Kidney (tissue), 13 donors: ENCODE measurements at regions not wholly inside any gene's neighbourhood (a gene's known extent, or its start where the extent isn't known, plus 50 kb on each side); places are given as distances from the start of the nearest gene placed in this dataset.

Experiments used
- DNase-seq, 5 donors: peaks; one replicate each; pipeline ENCODE4 v3.0.0-alpha.2; 2013 to 2020
- FAIRE-seq: peaks from 2 replicates; lab custom pipeline; 2012; peaks lifted over from hg19 to GRCh38; lab: Jason Lieb, UNC
- H3K27ac ChIP-seq, 2 donors: one replicate each; pipeline ENCODE4 v1.7.0; 2013; ENCODE audit warnings: low read depth in 2 of 2, low read length in 2 of 2, inconsistent platforms in 1 of 2
- H3K27me3 ChIP-seq: one replicate; pipeline ENCODE4 v1.7.1; 2013; ENCODE audit warnings: low read length, inconsistent platforms; ENCODE audit not compliant: control insufficient read depth, insufficient read depth
- H3K36me3 ChIP-seq, 3 donors: one replicate each; pipeline versions ENCODE4 v1.7.0 to v1.7.1; 2013; ENCODE audit warnings: low read length in 3 of 3, control low read depth in 1 of 3, inconsistent platforms in 1 of 3; ENCODE audit not compliant: insufficient read depth in 3 of 3, control insufficient read depth in 2 of 3
- H3K4me1 ChIP-seq, 3 donors: one replicate each; pipeline versions ENCODE4 v1.7.0 to v1.7.1; 2013; ENCODE audit warnings: low read length in 3 of 3, inconsistent platforms in 1 of 3, low read depth in 1 of 3; ENCODE audit not compliant: control insufficient read depth in 2 of 3, insufficient read depth in 2 of 3
- H3K4me3 ChIP-seq, 3 donors: one replicate each; pipeline versions ENCODE4 v1.7.0 to v1.8.1; 2013; ENCODE audit warnings: low read length in 3 of 3, control low read depth in 1 of 3, inconsistent platforms in 1 of 3
- H3K9ac ChIP-seq, 3 donors: one replicate each; pipeline versions ENCODE4 v1.7.0 to v1.7.1; 2013; ENCODE audit warnings: low read length in 3 of 3, control low read depth in 1 of 3, inconsistent platforms in 1 of 3
- H3K9me3 ChIP-seq, 3 donors: one replicate each; pipeline versions ENCODE4 v1.7.0 to v1.7.1; 2013; ENCODE audit warnings: low read length in 3 of 3, control low read depth in 1 of 3, inconsistent platforms in 1 of 3; ENCODE audit not compliant: control insufficient read depth in 2 of 3, insufficient read depth in 1 of 3
- CTCF ChIP-seq: IDR thresholded peaks from 3 replicates; pipeline ENCODE4 v1.5.1; 2012; ENCODE audit warnings: mild to moderate bottlenecking, moderate library complexity, borderline replicate concordance; ENCODE audit not compliant: insufficient read depth; ENCODE audit errors: extremely low read depth
- intact Hi-C: fragments of 100-400 bp; cut with DNase I; formaldehyde crosslinking; loops from one replicate; pipeline ENCODE4 v1.11.1; 2022
- donor health status: control.
- donor health status: control.
- donor health status: control.
- donor health status: control.
- donor health status: control.
- donor health status: DM: yes; HTN: yes; CAD: no.
- donor health status: Normal renal cell carcinoma (clear cell type).

- H3K27ac ChIP-seq, result no peak overlapping the region
- TF ChIP-seq CTCF, result no peak
- H3K4me1 ChIP-seq, result no peaks in the 10 kb centered on the region
- H3K27me3 ChIP-seq, result no peaks in the 10 kb centered on the region
- no peaks in the 10 kb centered on the region for H3K9me3 ChIP-seq
- no peaks in the 10 kb centered on the region for H3K36me3 ChIP-seq
- no peak overlapping the region for H3K4me3 ChIP-seq
- no peak for DNase-seq
- FAIRE-seq, result no peak
- intact Hi-C loops, result no loop called here
- H3K9ac ChIP-seq, result no peak overlapping the region
Measured at GRCh38 chr5:38681966-38682365, 125.5 kb upstream of the LIFR start.

GRCh38 chr5:38686658-38687057 is 130.2 kb upstream of the LIFR start:
- no peaks in the 10 kb centered on the region for H3K27me3 ChIP-seq
- H3K9ac ChIP-seq, result no peak overlapping the region
- H3K4me3 ChIP-seq, result no peak overlapping the region
- no peak overlapping the region for H3K27ac ChIP-seq
- FAIRE-seq, result no peak
- no peaks in the 10 kb centered on the region for H3K36me3 ChIP-seq
- no peaks in the 10 kb centered on the region for H3K4me1 ChIP-seq
- intact Hi-C loops, result no loop called here
- H3K9me3 ChIP-seq, result no peaks in the 10 kb centered on the region
- DNase-seq, result no peak
- no peak for TF ChIP-seq CTCF

DNA sequence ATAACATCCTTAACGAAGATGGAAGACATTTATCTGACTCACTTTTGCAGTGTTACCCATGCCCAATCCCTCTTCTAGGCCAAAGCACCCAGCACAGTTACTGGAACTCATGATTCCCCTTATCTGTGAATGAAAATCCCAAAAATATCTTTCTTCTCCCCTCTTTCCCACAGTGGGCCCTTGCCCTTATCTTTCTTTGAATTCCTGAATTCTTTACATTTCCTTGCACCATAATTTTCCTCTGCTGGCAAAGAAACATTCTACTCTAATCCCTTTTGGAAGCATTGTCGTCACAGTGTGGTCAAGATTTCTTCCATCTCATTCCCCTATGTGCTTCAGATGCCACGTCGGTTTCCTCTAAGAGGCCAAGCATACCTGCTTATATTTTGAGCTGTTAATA is 135.9 kb upstream of the LIFR start:
- no peak for FAIRE-seq

More for the DNA sequence above, 135.9 kb upstream of the LIFR start:
- H3K36me3 ChIP-seq, result no peaks in the 10 kb centered on the region
- H3K27me3 ChIP-seq, result no peaks in the 10 kb centered on the region
- no peaks in the 10 kb centered on the region for H3K9me3 ChIP-seq
- TF ChIP-seq CTCF, result no peak
- intact Hi-C loops, result no loop called here
- no peak overlapping the region for H3K27ac ChIP-seq
- DNase-seq, result no peak
- no peak overlapping the region for H3K9ac ChIP-seq
- H3K4me1 ChIP-seq, result no peaks in the 10 kb centered on the region
- no peak overlapping the region for H3K4me3 ChIP-seq
